Coronary artery (tissue), 2 donors: ENCODE measurements at regions not wholly inside any gene's neighbourhood (a gene's known extent, or its start where the extent isn't known, plus 50 kb on each side); places are given as distances from the start of the nearest gene placed in this dataset.

Experiments used
- DNase-seq: peaks from one replicate; pipeline ENCODE4 v3.0.0-alpha.2; 2017; ENCODE audit warnings: low spot score
- H3K27ac ChIP-seq, 2 donors: fragments of 200-600 bp; sonication (generic); one replicate each; pipeline ENCODE4 v1.5.1; 2016 to 2019
- H3K4me3 ChIP-seq: fragments of 200-600 bp; sonication (generic); 2 replicates; pipeline ENCODE4 v1.5.1; 2016; ENCODE audit warnings: mild to moderate bottlenecking, moderate library complexity
- TF ChIP-seq, protein P1 (sequence below): fragments of 200-600 bp; sonication (generic); IDR thresholded peaks from one replicate; pipeline ENCODE4 v1.5.1; 2019; ENCODE audit warnings: antibody characterized with exemption

DNA sequence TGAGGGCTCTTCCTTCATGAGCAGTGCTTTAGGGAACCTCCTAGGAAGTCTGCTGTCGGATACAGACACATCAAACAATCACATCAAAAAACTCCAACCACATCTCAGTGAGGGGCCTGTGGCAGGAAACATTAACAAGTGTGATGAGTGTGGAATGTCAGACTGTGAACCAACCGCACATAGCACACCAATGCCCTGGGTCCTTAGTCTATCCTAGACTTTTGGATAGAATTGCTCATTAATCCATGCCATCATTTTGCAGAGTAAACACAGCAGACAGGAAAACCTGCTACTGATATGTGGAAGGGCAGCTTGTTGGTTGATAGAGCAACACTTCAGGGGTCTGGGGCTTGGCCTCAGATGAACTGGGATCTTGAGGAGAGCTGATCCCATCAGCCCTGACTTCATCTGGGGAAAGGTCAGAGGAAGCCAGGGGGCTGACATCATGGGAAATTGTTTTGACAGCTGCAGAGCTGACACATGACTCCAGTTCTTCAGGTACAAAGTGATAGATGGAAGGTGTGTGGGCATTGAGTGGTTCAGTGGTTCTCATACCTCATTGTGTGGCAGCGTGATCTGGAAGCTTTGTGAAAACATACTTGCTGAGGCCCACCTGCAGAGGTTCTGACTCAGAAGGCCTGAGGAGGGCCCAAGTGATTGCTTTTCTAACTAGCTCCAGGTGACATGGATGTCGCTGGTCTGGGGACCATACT is 193.3 kb downstream of the DIRAS2 start:
- DNase-seq: no peak
- Histone ChIP-seq H3K27ac (no peak overlapping the region), H3K4me3 (no peak overlapping the region)
- TF ChIP-seq, protein P1, sequence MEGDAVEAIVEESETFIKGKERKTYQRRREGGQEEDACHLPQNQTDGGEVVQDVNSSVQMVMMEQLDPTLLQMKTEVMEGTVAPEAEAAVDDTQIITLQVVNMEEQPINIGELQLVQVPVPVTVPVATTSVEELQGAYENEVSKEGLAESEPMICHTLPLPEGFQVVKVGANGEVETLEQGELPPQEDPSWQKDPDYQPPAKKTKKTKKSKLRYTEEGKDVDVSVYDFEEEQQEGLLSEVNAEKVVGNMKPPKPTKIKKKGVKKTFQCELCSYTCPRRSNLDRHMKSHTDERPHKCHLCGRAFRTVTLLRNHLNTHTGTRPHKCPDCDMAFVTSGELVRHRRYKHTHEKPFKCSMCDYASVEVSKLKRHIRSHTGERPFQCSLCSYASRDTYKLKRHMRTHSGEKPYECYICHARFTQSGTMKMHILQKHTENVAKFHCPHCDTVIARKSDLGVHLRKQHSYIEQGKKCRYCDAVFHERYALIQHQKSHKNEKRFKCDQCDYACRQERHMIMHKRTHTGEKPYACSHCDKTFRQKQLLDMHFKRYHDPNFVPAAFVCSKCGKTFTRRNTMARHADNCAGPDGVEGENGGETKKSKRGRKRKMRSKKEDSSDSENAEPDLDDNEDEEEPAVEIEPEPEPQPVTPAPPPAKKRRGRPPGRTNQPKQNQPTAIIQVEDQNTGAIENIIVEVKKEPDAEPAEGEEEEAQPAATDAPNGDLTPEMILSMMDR: no peak

DNA sequence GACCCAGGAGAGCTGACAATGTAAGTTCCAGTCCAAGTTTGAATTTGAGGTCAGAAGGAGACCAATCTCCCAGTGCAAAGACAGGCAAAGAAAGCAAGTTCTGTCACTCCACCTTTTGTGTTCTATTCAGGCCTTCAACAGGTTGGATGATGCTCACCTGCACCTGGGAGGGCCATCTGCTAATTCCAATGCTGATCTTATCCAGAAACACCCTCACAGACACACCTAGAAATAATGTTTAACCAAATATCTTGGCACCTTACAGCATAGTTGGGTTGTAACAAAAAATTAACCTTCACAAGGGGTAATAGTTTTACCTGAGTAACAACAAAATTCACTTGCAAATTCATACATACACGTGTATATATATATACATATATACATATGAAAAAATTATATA is 190.8 kb downstream of the DIRAS2 start:
- Histone ChIP-seq H3K4me3 (no peak overlapping the region), H3K27ac (no peak overlapping the region)
- DNase-seq: no peak
- TF ChIP-seq, protein P1: no peak

DNA sequence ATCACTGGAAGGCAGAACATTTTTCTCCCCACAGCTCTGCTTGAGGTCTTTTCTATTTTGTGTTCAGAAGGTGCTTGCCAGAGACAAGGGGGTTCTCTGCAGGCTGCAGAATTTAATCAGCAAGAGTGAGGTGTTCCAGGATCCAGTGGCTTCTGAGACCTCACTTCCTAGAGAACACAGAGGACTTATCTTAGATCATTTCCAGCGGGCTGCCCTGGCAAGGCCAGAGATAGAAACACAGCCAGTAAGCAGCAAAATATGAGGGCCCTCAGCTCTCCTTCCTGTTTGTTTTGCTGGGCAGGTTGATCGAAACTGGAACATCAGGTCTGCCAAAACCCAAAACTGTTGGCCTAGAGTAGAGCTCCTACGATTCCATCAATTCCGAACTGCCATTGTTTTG is 187.3 kb downstream of the DIRAS2 start:
- no peak overlapping the region for H3K4me3 ChIP-seq
- H3K27ac ChIP-seq: no peak overlapping the region
- TF ChIP-seq, protein P1: no peak
- DNase-seq: no peak

DNA sequence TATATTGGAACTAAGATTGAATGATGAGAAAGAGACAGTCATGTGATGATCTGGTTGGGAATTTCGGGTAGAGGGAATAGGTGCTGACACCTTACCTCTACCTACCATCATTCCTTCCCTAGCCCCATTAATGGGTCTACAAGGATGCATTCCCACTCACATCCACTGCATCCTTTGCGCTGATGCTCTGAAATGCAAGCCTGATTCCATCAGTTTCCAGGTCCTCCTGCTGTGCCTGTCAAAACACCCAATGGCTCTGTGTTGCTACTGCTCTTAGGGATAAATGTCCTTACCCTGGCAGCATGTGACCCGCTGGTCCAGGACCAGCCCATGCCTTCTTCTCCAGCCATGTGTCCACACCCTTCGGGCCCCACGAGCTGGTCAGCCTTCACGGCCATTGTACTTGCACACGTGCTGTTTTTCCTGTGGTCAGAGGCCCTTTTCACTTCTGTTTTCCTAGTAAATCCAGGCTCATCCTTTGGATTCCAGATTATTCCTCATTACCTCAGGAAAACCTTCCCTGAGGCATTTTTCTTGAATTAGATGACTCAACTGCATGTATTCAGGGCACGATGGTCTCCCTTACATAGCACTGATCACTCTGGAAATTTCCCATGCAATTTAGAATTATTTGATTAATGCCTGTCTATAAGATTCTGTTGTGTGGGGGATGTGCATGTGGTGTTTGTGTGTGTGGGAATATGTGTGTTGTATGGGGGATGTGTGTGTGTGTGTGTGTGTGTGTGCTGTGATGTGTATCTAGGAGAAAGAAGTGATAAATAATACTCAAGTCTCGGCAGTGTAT is 185.0 kb downstream of the DIRAS2 start:
- DNase-seq: no peak
- Histone ChIP-seq H3K4me3 (no peak overlapping the region), H3K27ac (no peak overlapping the region)
- TF ChIP-seq, protein P1: no peak

DNA sequence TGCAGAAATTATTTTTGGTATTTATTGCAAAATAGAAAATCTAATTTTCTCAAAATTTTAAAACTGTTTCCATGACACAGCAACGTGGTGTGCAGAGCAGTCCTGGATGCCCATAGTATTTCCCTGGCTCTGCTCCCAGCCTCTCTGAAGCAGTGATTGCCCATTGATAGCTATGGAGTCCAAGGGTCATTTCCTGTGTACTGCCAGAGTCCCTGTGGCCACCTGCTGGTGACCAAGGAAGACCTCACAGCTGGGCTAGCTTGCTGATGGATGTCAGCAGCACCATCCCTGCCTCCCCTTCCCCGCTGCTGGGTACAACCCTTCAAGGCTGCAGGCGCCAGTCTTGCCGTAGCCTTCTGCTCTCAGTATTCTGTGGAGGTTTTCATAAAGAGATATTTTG is 184.1 kb downstream of the DIRAS2 start:
- H3K27ac ChIP-seq: no peak overlapping the region
- TF ChIP-seq, protein P1: no peak
- DNase-seq: no peak

DNA sequence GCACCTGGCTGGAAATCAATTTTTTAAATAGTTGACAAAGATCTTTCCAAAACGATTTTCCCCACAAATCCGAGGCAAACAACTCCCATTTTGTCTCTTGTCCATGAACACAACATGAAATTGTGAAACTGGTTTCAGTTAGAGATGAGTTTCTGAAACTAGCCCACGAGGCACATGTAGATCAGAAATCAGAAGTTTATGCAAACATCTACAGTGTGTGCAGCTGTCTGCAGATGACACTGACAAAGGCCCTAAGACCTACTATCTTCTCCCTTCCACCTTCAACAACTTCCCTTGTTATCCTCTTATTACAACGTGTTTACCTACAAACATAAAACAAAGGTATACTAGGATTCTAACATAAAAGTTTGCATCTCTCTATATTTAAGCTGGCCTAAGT is 183.3 kb downstream of the DIRAS2 start:
- Histone ChIP-seq H3K27ac (no peak overlapping the region), H3K4me3 (no peak overlapping the region)
- no peak for DNase-seq
- TF ChIP-seq, protein P1: no peak

More for the DNA sequence above, 184.1 kb downstream of the DIRAS2 start:
- no peak overlapping the region for H3K4me3 ChIP-seq

DNA sequence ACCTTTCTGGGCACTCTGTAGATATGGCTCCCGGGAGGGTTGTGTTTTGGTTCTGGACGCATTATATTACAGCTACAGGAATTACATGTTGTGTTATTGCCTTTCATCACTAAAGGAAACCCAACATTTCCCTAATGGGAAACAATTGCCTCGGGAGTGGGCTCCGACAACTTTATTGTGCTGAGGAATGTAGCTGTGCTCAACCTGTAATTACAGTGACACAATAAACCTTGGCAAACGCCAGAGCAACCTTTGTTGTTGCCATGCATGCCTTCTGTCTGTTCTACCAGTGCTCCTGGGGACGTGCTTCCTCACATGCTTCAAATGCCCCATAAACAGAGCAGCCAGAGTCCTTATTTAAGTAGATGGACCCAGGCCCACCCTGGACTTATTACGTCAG is 182.4 kb downstream of the DIRAS2 start:
- TF ChIP-seq, protein P1: no peak
- H3K27ac ChIP-seq: no peak overlapping the region
- H3K4me3 ChIP-seq: no peak overlapping the region
- no peak for DNase-seq
